HG02981 (cell line): ENCODE measurements at regions not wholly inside any gene's neighbourhood (a gene's known extent, or its start where the extent isn't known, plus 50 kb on each side); places are given as distances from the start of the nearest gene placed in this dataset.
A peak's percentile ranks its signal among the peaks of the same experiment; 100 is the strongest.

ENCODE experiments used
- ATAC-seq: cut with Tn5 transposase; IDR thresholded peaks from one replicate; pipeline ENCODE4 v1.9.1; 2021; ENCODE audit warnings: mild to moderate bottlenecking, moderate library complexity; ENCODE audit not compliant: unreplicated experiment

DNA sequence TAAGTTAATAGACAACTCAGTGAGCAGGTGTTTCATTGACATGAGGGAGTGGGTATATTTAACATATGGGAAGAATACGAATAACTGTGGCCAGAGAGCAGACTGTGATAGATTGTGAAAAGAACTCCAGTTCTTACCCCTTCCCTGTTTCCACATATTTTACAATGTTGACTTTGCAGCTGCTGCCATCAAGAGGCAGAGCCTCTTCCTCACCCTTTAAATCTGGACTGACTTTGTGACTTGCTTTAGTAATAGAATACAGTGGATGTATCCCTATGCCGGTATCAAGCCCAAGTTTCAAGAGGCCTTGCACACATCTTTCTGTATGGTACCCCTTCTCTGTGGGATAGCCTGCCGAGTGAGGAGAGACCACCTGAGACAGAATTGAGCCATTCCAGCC, 356.7 kb downstream of the ETNK1 start:
- ATAC-seq: no peak

DNA sequence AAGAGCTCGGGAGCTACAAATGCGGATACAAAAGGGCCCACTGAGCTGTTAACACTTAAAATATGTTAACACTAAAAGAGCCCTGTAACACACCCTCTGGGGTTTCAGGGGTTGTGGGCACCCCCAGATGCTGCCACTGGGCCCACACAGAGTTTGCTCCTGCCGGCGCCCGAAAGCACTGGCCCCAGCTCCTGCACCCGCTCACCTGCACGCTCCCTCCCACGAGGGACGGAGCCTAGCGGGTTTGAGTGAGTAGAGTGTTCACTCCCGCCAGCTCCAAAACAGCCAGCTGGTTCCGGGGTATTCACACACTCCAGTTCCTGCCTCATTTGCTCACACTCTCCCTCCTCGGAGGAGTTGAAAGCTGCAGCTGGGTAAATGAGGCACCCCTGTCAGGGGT, 357.7 kb downstream of the ETNK1 start:
- ATAC-seq: no peak

DNA sequence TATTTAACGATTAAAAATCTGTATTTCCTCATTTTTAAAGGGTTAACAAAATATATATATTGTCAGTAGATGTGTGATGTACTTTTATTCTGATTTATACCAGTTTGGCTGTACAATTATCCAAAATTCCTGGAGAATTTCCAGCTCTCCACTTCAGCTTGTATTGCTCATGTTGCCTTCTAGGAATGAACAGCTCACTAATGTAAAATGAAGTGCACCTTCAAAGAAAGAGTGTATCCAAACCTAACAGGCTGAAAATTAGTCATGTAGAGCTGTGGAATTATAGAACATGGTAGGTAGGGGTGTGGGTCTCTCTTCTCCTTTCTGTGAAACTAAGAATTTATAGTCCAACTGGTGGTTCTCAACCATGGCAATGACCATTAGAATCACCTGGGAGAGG, 362.0 kb downstream of the ETNK1 start:
- no peak for ATAC-seq

DNA sequence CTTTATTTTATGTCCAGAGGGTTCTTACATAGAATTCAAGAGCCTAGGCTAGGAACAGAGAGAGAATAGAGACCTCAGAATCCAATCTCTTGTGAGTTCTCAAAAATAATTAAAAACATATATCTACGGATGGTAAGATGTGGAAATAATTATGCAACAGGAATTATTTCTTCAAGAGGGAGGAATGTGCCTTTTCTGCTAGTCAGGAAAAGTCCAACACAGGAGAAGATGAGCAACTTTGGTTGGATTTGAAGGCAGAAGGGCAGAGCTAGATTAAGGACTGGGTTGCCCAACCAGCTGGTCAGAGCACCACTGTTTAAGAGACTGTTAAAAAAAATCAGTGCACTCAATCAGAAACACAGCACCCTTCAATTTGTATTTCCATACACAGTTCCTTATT, 365.5 kb downstream of the ETNK1 start:
- no peak for ATAC-seq

DNA sequence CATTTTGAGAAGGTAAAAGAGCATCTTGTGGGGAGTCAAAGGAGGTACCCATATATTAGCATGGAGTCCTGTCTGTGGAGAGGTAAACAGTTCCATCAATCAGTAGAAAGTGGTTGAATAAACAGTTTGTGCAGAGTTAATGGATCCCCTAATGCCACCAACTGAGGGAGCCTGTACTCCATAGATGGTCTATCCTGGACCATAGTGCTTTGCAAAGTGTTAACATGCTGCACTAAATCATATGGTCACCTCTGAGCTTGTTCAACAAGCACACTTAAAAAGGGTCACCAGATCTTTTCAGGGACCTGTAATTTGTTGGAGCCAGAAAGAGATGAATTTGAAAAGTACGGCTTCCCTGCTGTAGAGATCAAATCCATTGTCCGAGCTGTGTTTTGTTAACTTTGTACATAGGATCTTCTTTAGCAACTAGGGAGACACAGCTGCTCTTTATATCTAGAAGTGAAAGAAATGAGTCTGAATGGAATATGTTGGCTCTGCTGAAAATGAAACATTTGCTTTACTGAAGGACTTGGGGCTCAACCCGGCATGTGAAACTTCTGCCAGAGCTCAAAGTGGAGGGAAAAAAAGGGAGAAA, 366.4 kb downstream of the ETNK1 start:
- no peak for ATAC-seq

DNA sequence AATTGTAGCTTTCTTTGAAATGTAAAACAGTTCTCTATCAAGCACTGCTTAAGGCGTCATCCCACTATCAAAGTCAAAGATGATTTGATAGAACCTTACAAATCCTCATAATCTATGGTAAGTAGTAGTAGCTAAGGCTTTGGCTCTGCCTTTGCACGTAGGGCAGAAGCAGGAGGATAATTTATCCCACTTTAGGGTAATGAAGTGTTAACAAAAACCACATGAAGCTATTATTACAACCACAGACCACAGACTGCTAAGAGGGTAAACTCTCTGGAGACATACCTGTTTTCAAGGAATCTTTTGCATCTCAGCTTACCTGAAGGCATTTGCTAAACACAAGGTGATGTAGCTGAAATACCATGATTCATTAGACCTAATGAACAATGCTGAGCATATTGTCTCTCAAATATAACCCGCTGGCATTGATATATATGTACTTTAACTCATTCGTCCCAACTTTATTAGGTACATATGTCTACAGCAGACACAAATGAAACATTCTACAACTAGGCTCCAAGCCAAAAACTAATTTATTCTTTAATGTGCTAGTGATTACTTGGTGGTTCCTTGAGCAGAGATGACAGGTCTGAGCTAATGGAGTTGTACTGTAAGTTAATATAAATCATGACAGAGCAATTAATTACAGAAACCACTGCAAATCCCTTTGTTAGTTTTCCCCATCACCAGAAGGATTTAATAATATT, 368.8 kb downstream of the ETNK1 start:
- no peak for ATAC-seq

DNA sequence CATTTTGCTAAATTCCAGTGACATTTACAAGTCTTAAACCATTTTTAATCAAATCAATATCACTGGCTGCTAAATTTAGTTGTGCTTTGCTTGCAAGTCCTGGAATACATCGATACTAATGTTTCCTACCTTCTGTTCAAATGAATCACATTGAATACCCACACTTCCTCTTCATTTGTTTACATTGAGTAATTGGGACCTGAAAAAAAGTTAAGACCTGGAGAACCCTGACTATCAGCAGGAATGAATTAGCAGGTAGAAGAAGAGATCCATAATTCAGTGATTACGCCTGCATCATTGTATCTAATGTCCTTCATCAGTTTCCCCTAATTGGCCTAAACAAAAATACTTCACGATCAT, 369.3 kb downstream of the ETNK1 start:
- no peak for ATAC-seq

DNA sequence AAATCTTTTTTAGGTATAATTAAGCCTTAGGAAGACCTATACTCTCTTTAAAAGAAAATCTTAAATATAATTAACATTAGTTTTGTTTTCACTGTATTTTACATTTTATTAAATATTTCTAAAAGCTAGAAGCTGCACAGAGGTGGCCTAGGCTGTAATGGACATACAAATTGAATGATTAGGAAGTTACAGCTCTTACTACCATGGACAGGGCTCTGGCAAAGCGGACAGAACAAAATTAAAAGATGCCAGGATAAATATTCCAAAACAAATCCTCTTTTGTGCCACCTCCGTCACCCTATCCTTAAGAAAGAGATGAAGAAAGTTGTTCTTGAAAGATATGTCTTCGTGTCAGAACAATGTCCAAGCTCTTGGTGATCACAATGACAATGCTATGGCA, 376.5 kb downstream of the ETNK1 start:
- ATAC-seq: no peak

DNA sequence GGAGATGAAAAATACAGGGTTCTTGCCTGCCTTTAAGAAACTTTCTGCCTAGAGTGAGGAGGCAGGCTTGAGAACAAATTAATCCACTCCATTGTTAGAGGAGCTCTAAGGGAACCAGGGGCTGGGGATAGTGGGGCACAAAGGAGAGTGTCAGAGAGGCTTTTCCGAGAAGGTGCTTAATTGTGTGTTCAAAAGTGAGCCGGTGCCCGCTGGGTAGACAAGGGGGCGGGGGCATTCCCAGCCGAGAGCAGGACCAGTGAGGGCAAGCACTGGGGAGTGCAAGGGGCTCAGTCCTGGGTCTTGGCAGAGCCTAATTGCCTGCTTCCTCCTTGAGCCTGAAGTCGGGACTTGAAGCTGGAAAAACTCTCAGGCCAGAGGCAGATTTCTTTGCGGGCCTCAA, 377.4 kb downstream of the ETNK1 start:
- ATAC-seq: no peak

DNA sequence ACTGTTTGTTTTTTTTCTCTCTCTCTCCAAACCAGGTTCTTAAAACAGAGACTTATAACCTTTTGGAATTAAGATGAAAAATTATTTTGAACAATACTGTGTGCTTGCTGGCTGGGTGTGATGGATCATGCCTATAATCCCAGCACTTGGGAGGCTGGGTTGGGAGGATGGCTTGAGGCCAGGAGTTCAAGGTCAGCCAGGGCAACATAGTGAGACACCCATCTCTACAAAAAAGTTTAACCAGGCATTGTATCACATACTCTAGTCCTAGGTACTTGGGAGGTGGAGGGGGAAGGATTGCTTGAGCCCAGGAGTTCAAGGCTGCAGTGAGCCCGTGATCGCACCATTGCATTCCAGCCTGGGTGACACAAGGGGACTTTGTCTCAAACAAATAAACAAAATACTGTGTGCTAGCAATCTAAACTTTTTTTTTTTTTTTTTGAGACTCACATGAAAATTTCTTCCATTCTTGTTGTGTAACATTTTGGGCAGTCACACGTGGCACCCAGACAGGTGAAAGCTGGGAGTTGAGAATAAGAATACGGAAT, 379.6 kb downstream of the ETNK1 start:
- no peak for ATAC-seq

DNA sequence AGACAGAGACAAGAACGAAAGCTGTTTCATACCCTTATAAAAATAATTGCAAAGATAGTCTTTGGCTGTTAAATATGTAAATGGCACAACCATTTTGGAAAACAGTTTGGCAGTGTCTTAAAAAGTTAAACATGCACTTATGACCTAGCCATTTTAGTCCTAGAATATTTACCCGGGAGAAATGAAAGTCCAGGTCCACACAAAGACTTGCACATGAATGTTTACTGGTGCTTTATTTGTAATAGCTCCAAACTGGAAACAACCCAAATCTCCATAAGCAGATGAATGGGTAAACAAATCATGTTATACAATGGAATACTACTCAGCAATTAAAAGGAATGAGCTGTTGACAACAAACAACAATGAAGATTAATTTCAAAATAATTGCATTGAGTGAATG, 380.4 kb downstream of the ETNK1 start:
- no peak for ATAC-seq

DNA sequence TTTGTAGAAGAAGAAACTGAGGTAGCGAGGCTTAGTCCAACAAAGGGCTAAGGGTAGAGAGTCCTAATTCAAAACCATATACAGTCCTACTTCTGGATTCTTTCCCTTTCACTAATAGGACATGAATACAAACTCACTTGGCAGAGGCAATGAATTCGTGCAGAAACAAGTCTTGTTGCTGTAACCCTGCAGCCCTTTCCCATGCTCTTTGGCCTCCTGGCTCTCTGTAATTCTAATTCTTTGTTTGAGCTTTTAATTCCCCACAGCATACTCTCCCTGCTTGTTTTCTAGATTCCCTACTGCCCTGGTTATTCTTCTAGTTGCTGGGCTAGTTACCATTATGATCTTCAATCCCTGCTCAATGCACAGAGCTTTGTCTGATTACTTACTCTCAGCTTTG, 381.4 kb downstream of the ETNK1 start:
- no peak for ATAC-seq

DNA sequence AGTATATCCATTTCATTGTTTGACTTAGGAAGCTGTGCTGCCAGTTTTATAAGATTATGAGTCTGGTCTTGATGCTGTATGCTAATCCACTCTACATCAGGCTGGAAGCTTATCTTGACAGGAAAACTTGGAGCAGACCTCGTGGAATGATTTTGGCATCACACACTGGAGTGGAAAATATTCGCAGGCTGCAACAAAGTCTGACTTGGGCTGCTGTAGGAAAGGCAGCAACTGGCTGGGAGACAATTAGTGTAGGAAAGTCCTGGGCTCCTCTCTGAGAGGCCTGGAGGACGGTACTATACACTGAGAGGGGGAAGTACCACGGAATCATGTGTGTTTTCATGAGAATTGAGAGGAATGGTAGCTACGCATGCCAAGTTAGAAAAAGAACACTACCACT, 383.7 kb downstream of the ETNK1 start:
- no peak for ATAC-seq

DNA sequence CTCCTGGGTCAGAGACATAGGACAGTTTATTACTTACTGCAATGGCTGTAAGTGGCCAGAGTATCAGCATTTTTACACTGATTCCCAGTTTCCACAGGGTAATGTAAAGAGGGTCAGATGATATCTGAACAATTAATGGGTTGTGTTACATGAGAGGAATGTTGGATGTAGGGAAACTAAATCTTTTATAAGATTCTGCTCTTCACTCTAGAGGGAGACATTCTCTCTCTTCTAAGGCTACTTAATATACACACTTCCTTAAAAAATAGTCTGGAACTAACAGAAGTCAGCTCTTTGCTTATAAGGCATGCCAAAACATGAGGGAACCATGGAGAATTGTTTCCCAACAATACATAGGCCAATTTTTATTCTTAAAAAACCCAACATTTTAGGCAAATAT, 389.8 kb downstream of the ETNK1 start:
- ATAC-seq: no peak

DNA sequence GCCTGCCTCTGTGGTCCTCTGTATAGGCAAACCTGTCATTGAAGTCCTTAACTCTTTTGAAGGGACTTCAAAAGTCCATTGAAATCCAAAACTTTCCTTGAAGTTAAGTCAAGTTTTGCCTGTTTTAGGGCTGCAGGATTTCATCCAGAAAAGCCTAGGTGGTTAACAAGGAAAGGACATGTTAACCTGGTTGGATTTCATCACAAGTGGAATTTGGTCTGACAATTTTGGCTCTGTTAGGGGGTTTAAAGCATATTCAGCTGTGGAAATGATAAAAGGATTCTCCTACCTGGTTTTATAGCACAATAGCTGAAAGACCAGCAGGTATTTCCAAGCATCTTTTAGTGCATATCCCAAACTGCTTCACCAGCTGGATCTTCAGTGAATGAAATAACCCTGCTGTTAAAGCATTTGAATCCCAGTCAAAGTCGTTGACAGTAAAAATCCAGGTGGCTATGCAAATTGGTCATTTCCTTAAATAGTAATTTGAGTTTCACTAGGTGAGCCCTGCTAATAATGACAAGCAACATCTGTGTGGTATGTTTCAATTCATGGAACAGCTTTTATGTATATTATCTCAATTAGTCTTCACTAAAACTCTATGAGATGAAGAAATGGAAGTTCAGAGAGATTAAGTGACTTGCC, 400.5 kb downstream of the ETNK1 start:
- ATAC-seq: no peak

DNA sequence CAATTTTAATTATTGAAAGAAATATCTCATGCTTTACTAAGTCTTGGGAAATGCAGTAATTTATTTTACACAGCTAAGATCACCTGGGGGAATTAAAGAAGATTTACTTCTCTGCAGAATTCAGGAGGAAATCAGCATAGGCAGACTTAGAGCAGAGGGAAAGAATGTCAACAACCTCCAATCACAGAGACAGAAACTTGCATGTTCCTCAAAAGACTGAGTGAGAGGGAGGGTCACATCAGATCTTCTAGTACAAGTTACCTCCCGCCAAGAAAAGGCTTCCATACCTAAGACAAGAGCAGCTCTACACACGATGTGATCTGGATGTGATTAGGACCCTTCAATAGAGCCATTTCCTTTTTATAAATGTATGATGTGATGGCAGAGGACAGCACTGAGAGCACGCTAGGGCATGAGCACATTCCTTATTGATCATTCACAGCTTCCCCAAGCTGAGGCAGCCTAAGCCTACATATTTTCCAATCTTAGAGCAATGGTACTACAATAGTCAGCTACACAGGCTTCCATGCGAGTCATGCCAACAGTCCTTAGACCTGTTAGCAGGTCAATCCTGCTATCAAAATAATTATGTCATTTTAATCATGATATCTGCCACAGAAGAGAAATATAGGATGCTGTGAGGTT, 403.3 kb downstream of the ETNK1 start:
- ATAC-seq: no peak

DNA sequence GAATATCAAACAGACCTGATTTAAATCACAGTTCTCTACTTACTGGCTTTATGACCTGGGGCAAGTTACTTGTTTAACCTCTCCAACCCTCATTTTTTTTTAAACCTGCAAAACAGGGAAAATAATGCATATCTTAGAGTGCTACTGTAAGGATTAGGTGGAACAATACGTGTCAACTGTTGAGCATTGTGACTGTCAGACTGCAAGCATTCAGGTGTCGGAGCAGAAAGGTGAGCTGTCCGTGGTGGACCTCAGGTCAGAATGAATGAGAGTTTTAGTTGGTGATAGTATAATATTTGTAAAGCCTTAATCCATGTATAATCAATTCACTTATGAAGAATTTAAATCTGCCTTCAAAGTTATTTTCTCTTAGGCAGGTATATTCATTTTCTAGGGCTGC, 404.2 kb downstream of the ETNK1 start:
- no peak for ATAC-seq

DNA sequence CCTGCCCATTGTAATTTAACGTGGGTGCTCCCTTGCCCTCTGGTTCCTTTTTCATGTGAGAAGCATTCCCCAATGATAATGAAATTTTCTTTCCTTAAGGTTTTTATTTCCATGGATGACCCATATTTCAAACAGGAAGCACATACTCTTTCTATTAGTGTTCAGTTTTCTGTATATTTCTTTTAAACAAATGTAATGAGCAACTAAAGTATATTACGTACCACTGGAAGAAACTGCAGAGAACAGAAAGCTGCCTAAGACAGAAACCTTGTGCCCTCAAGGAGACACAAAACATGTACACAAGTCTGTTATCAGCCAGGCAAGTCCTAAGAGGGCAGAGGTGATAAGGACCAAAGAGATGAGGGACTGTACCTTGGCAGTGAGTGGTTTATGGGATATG, 414.9 kb downstream of the ETNK1 start:
- ATAC-seq: no peak

DNA sequence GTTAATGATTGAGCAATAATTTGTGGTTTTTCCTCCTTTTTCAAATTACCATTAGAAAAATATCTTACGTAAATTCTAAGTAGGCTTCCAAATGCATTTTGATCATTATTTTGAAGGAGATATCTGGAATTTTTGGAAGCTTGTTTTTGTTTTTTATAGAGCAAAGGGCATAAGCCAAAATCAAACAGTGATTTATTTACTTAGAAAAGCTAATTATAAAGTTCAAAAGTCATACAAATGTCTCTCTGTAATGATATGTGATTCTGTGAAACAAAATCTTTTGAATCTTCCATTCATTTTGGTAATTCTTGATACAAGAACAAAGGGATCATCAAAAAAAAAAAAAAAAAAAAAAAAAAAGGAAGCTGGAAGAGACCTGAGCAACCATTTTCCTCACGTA, 416.8 kb downstream of the ETNK1 start:
- no peak for ATAC-seq

DNA sequence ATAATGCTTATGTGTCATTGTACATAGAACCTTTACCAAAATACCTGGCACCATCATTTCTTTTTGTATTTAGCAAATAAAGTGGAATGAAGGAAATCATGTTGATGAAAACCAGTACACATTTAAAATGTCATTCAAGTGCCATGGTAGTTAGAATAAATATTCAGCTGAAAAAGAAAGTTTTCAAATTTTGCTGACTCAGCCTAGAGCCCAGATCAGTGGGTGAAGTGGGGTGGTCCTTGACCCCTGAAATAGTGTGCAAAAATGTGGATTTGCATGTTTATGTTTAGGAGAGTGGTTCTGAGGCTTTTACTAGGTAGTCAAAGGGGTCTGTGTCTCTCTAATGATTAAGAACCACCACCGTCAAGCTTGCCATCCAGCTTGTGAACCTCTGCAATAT, 418.7 kb downstream of the ETNK1 start:
- ATAC-seq: no peak

DNA sequence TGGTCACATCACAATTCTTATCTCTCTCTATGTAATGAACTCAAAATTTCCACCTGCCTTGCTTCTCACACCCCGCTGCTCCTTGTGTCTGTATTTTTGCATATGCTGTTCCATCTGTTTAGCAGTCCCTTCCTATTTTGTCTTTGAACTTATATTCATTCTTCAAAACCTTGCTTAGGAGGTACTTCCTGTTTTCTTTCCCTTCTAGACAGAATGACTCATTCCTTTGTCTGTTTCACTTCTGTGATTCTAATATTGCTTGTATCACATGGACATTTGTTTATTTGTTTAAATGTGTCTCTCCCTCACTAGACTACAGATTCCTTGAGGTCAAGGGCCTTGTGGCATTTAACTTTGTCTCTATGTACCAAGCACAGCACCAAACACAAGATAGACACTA, 424.2 kb downstream of the ETNK1 start:
- peak; percentile 72 for ATAC-seq

DNA sequence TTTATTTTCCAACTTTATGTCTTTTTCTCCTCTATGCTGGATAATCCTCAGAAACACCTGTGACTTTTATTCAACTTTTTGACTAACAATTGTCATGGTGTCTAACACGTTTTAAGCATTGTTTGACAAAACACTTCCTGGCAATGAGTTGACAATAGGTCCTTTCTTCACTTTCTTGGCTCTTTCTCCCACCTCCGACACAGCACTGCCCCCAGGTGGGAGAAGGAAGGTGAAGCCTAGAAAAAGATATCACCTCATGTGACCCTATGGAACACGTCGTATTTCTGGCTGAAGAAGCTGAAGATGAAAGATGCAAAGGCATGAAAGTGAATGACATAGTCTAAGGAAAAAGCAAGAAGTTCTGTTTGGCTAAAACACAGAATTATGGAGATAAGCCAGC, 430.0 kb downstream of the ETNK1 start:
- ATAC-seq: no peak
